Uterus (tissue), 3 donors: ENCODE measurements at regions not wholly inside any gene's neighbourhood (a gene's known extent, or its start where the extent isn't known, plus 50 kb on each side); places are given as distances from the start of the nearest gene placed in this dataset.

Experiments
- DNase-seq, 2 donors: peaks; one replicate each; pipeline ENCODE4 v3.0.0-alpha.2; 2019 to 2020
- H3K27ac ChIP-seq, 2 donors: fragments of 200-600 bp; sonication (generic); 1 replicate in 1 of 2; 2 replicates in 1 of 2; pipeline ENCODE4 v1.5.1; 2016 to 2018
- H3K27me3 ChIP-seq, 2 donors: fragments of 200-600 bp; sonication (generic); one replicate each; pipeline ENCODE4 v1.5.1; 2018 to 2019; ENCODE audit warnings: control low read depth in 1 of 2
- H3K36me3 ChIP-seq, 2 donors: fragments of 200-600 bp; sonication (generic); one replicate each; pipeline ENCODE4 v1.5.1; 2019; ENCODE audit warnings: control low read depth in 1 of 2
- H3K4me1 ChIP-seq, 2 donors: fragments of 200-600 bp; sonication (generic); one replicate each; pipeline ENCODE4 v1.5.1; 2018 to 2019; ENCODE audit warnings: control low read depth in 1 of 2
- H3K4me3 ChIP-seq, 2 donors: fragments of 200-600 bp; sonication (generic); 1 replicate in 1 of 2; 2 replicates in 1 of 2; pipeline ENCODE4 v1.5.1; 2018 to 2019; ENCODE audit warnings: mild to moderate bottlenecking in 1 of 2
- H3K9me3 ChIP-seq, 2 donors: fragments of 200-600 bp; sonication (generic); one replicate each; pipeline ENCODE4 v1.5.1; 2019; ENCODE audit warnings: control low read depth in 1 of 2
- CTCF ChIP-seq, 4 experiments: fragments of 200-600 bp in 2 of 4; fragments of 450-650 bp in 2 of 4; sonication (generic) in 2 of 4; IDR thresholded peaks; one replicate each; pipeline ENCODE4 v1.5.1; 2016 to 2019; ENCODE audit warnings: antibody characterized with exemption in 4 of 4, mild to moderate bottlenecking in 2 of 4, moderate library complexity in 1 of 4
- POLR2A ChIP-seq, 2 donors: fragments of 450-650 bp; IDR thresholded peaks; one replicate each; pipeline ENCODE4 v1.6.1; 2016; ENCODE audit warnings: antibody characterized with exemption in 2 of 2, mild to moderate bottlenecking in 1 of 2, moderate library complexity in 1 of 2
- intact Hi-C: fragments of 100-400 bp; cut with DNase I; formaldehyde crosslinking; loops from one replicate; pipeline ENCODE4 v1.15.1; 2023; ENCODE audit warnings: low total_unique reads
- donor health status: DM: yes; HTN: yes; CAD: no.

GRCh38 chr6:155791891-155792290 lies 336.3 kb upstream of the NOX3 start:
- intact Hi-C loops, result no loop called here
- Histone ChIP-seq H3K36me3 (no peaks in the 10 kb centered on the region), H3K27me3 (no peaks in the 10 kb centered on the region), H3K4me3 (no peak overlapping the region), H3K27ac (no peak overlapping the region), H3K9me3 (no peaks in the 10 kb centered on the region), H3K4me1 (no peaks in the 10 kb centered on the region)
- no peak for DNase-seq
- TF ChIP-seq POLR2A (IDR thresholded peaks at IDR 0.05), result no peak
- no peak for TF ChIP-seq CTCF (IDR thresholded peaks at IDR 0.05)

- DNase-seq, result no peak
- Histone ChIP-seq H3K36me3 (no peaks in the 10 kb centered on the region), H3K9me3 (no peaks in the 10 kb centered on the region), H3K4me1 (no peaks in the 10 kb centered on the region), H3K4me3 (no peak overlapping the region), H3K27me3 (no peaks in the 10 kb centered on the region), H3K27ac (no peak overlapping the region)
- intact Hi-C loops, result no loop called here
- no peak for TF ChIP-seq CTCF (IDR thresholded peaks at IDR 0.05)
- TF ChIP-seq POLR2A (IDR thresholded peaks at IDR 0.05), result no peak
Observed at GRCh38 chr6:155791186-155791585, 335.5 kb upstream of the NOX3 start.

GRCh38 chr6:155787168-155787567 lies 331.5 kb upstream of the NOX3 start:
- H3K4me1 ChIP-seq, result no peaks in the 10 kb centered on the region
- intact Hi-C loops, result no loop called here
- H3K4me3 ChIP-seq, result no peak overlapping the region
- TF ChIP-seq CTCF (IDR thresholded peaks at IDR 0.05) (no peak), POLR2A (IDR thresholded peaks at IDR 0.05) (no peak)
- no peaks in the 10 kb centered on the region for H3K9me3 ChIP-seq
- H3K36me3 ChIP-seq, result no peaks in the 10 kb centered on the region
- DNase-seq, result no peak
- no peaks in the 10 kb centered on the region for H3K27me3 ChIP-seq
- no peak overlapping the region for H3K27ac ChIP-seq

GRCh38 chr6:155786528-155786927 lies 330.9 kb upstream of the NOX3 start:
- no peaks in the 10 kb centered on the region for H3K9me3 ChIP-seq
- TF ChIP-seq CTCF (IDR thresholded peaks at IDR 0.05) (no peak), POLR2A (IDR thresholded peaks at IDR 0.05) (no peak)
- intact Hi-C loops, result no loop called here
- H3K4me3 ChIP-seq, result no peak overlapping the region
- DNase-seq, result no peak
- no peaks in the 10 kb centered on the region for H3K27me3 ChIP-seq
- no peak overlapping the region for H3K27ac ChIP-seq
- H3K4me1 ChIP-seq, result no peaks in the 10 kb centered on the region
- H3K36me3 ChIP-seq, result no peaks in the 10 kb centered on the region

GRCh38 chr6:155782739-155783459 lies 327.3 kb upstream of the NOX3 start:
- H3K36me3 ChIP-seq, result no peaks in the 10 kb centered on the region
- no peaks in the 10 kb centered on the region for H3K27me3 ChIP-seq
- no peak overlapping the region for H3K27ac ChIP-seq
- H3K9me3 ChIP-seq, result no peaks in the 10 kb centered on the region
- H3K4me3 ChIP-seq, result no peak overlapping the region
- no peak for DNase-seq
- no peak for TF ChIP-seq CTCF (IDR thresholded peaks at IDR 0.05)
- TF ChIP-seq POLR2A (IDR thresholded peaks at IDR 0.05), result no peak
- H3K4me1 ChIP-seq, result no peaks in the 10 kb centered on the region
- intact Hi-C loops, result no loop called here
